GM19452 (cell line): ENCODE measurements at regions not wholly inside any gene's neighbourhood (a gene's known extent, or its start where the extent isn't known, plus 50 kb on each side); places are given as distances from the start of the nearest gene placed in this dataset.

ENCODE experiments used
- ATAC-seq: cut with Tn5 transposase; IDR thresholded peaks from one replicate; pipeline ENCODE4 v1.9.1; 2021; ENCODE audit not compliant: unreplicated experiment

DNA sequence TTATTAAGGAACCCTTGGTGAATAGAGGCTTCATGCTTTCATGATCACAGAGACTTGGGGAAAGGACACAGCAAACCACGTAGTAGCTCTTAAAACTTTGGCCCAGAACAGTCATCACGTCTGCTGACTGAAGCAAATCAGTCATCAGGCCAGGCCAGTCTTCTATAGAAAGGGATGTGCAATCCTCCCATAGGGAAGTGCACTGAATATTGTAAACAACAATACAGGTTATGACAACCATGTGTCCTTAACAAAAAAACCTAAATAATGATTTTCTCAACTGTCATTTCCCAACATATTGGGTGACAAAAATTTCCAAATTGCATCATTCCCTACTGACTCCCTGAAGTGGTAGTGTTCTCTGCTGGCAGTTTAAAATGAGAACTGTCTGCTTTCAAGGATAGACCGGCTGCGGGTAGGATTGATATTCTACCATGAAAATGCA is 388.2 kb upstream of the CITED2 start:
- no peak for ATAC-seq

DNA sequence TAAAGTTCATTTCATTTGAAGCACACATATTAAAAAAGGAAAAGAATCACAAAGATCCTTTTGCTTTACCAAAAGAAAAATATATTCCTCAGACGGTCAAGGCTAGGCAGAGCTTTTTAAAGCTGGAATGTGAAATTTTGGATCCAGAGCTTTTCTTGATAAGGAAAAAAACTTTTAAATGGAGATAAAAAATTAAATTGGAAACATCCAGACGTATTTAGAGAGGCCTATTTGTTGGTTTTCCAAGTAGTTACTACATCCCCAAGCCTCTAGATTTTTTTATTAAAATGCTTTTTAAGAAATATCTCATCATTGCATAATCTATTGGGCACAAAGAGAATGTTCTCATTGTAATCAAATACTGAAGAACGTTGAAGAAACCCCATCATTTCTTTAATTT is 385.7 kb upstream of the CITED2 start:
- no peak for ATAC-seq

DNA sequence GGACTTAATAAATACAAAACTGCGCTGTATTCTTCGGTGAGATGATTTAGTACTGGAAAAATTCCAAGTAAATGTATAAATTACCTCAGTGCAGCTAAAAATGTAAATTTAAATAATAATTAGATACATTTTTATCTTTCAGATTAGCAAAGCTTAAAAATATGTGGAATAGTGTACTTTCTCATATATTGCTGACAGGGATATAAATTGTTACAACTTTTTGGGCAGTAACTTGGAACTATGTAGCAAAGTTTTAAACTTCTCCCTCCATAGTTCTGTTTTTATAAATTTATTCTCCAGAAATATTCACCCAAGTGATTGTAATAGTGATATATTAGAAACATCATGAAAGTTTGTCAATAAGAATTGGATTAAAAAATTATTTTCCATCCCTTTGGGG is 384.6 kb upstream of the CITED2 start:
- ATAC-seq, result no peak

DNA sequence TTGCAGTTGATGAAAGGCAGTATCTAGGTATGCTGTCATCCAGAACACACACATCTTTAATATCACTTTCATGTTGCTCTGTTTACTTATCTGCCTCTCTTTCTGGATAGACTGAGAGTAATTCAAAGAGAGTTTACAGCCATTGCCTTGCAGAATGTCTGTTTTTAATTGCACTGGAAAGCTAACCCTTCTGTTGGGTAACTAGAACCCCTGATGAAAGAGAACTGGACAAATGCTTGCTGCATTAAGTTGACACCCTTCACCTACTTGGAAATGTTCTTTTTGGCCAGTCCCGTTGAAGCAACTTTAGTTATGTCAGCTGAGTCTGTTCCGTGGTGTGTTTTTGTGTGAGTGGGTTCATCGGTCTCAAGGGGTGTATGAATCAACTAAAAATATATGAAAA is 383.8 kb upstream of the CITED2 start:
- ATAC-seq, result no peak

DNA sequence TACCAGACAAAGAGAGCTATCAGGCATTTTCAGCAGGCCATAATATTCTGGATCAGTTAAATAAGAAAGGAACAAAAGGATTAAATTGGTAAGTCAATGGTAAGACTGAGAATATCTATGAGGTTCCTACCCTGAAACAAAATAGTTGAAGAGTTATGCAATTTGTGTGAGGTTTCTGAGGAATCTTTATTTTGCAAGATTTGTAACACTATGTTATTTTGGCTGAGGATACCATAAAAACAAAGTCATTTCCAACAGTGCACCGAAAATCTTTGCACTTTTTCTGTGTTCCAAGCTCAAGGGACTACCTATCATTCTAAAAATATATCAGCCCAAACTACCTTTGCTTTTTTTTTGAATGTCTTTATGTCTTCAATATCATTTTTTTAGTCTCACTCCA is 383.3 kb upstream of the CITED2 start:
- ATAC-seq, result no peak

DNA sequence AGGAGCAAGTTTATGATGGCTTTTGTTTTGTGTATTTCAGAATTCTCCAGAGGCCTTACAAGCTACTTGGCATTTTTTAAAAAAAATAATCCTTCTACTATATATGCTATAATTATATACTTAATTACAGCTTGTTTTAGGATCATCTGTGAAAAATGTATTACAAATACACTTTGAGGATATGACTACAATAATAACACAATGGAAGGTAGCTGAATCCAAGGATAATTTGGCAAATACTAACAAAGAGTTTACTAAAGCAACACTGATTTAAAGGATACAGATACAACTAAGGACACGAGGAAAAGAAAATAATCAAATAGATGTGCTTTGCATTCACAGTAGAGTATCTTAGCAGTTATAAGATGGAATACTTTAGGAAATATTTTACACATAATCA is 381.9 kb upstream of the CITED2 start:
- no peak for ATAC-seq

DNA sequence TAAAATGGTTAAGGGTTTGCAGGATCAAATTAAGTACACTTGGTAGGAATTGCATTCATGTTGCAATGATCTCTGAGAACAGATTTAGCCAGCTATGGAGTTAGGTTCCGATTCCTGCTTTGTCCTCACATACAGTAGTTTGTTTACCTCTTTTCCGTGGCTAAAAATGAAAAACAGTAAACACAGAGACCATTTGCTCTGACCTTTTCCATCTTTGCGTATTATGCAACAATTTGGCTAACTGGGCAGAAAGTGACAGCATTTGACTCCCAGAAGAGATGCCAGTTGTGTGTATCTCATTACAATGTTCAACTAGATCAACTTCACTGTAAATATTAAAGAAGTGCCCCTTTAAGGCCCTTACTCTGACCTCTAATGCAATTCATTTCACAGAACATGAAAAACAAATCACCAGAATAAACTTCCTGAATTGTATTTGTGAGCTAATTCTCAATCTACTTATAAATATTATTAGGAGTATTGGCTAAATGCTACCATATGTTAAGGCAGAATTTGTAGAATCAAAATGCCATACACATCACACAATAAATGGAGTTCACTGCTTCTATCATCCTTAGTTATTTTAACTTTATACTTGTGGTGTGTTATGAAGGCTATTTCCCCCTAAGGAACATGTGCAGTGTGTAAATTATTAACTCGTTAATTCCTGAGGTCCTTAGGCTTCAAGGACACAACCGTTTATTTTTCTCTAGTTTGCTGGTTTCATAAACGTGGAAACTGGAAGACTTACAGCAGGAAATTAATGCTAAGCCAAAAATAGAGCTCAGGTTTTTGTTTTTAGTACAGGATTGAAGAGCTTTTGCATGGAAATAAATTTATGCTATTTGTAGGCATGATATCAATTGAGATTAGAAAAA is 380.7 kb upstream of the CITED2 start:
- no peak for ATAC-seq

DNA sequence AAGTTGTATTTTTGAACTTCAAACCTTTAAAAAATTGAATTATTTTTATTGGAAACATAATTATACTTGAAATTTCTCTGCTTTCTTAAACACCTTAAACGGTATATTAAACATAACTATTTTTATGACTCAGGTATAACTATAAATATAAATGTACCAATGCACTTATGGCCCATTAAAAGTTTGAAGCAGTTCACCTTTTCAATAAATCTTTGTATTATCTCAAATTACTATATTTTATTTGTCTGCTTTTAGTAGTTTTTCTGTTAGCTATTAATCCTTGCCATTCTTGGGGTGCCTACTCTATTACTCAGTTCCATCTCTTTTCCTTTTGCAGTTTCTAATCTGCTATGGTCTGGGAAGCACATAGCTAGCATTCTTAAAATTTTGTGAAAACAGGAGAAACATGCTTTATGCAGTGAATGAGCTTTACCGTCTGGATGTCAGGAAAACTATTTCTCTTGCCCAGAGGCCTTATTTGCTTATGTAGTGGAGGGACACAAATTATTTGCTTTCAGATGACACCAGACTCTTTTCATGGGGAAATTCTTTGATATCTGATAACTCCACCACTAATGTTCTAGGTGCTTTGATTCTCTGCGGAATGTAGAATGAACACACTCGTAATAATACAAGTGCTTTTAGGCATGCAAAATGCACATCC is 378.9 kb upstream of the CITED2 start:
- ATAC-seq, result no peak

DNA sequence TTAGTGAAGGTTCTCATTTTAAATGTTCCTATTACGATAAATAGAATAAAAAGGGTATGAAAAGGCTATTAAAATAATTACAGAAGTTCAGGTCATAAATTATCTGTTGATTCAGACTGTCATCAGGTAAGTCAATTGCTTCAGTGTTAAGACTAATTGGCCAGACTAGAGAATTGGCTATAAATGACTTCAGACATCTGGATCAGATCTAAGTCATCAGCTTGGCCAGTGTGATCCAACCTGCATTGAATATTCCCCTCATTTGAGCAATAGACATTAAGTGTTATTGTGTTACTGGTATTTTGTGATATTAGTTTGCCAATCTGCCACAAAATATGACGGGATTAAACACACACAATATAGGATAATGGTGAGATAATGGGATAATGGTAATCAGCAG is 377.6 kb upstream of the CITED2 start:
- no peak for ATAC-seq

DNA sequence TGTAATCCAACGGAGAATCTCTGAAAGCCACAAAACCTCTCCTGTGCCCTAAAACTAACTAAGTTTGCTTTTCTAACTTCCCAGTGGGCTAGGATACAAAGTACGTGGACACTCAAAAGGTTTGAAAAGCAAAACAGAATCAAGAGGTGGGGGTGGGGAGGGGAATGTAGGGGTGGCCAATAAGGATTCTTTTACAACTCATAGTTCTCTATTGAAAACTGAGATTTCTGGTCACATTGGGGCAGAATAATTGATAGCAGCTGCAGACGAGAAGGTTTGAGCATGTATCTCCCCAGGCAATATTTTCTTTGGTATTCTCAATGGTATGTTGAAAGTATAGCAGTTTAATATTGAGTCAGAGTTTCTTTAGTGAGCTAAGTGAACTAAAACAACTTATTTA is 376.7 kb upstream of the CITED2 start:
- ATAC-seq, result no peak

DNA sequence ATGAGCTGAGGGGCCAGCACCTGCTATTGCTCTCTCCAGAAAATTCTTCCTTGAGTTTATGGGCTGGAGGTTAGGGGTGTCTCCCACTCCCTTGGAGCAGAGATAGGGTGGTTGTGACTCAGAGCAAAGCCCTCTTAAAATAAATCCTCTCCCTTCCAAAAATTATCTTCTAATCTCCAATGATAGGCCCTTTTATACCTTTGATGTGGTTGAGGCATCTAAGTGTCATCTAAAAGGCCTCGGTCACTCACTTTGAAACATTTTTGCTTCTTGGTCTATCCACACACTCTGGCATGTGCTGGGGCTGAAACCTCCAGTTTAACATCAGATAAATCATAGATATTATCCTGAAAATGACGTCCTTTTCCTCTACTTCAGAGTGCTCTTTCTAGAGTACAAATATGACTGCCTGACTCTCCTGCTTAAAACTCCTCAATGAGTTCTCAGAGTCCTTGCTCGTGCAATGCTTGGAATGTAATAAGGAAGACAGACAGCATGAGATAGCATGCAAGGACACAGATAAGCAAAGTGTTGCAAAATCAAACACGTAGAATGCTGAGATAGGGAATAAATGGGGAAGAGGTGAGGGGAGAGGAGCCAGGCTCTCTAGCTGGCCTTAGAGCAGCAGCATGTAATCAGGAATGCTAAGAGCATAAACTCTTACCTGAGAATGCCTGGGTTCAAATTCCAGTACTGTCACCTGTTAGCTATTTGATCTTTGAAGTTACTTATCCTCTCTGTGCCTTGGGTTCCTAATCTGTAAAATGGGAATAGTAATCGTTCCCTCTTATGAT is 374.1 kb upstream of the CITED2 start:
- ATAC-seq, result no peak

DNA sequence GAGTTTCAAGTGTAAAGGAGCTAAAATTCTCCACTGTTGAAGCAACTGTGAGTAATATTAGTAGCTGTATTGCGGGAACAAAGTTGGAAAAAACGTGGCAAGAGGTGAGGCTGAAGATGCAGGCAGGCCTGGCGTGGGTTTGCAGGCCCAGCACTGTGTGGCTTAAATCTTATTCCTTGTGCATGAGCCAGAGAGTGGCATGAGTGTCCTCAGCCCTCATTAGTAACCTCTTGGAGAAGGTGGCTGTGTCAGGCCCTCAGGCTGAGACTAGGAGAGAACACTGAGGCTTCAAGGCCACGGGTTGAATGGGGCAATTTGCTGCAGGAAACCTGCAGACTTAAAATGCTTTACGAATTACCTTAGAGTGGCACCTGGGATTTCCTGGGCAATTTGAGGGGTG is 372.7 kb upstream of the CITED2 start:
- ATAC-seq, result no peak

DNA sequence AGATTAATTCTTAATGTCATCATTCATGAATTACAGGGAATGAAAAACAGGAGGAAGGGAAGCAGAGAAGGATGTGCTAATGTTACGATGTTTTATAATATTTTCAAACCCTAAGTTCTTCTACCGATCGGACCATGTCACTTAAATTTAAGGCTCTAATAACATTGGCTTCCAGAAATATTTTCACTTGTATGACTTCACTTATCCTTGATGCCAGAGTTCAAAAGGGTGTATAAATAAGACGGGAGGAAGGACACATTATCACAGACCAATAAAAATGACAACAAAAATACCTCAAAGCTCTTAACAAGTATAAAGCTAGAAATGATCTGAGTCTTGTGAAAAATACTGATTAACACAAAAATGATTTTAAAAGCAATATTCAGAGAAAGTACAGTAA is 370.4 kb upstream of the CITED2 start:
- ATAC-seq, result no peak

DNA sequence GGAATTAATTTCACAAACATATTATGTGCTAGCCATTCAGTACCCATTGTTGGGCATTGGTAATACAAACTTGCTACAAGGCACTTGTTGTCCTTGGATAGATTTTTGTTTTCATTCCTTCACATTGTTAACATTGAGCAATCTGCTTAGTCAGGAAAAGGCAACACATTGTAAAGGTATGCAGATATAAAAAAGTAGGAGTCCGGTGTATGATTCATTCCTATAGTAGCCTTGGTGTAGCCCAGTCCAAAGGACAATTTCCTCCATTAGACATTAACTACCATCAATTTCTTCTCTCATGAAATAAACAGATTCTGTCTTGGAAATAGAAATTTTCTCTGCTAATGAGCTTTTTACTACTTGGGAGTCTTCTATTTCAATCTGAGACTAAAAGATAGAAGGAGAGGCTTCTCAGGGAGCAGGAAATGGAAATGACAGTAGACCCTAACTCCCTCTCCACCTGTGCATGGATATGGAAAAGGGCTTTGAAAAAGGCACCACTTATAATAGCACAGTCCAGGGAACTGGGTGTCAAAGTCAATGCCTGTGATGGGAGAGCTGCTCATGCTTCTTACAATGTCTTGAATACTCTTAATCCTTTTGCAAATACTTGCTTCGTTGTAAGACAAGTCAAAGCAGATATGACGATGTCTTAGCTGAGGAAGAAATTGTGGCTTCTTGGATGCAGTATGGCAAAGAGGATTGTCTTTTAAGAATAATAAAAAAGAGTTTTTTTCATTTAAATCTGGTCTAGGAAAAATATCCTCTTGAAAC is 369.4 kb upstream of the CITED2 start:
- no peak for ATAC-seq

DNA sequence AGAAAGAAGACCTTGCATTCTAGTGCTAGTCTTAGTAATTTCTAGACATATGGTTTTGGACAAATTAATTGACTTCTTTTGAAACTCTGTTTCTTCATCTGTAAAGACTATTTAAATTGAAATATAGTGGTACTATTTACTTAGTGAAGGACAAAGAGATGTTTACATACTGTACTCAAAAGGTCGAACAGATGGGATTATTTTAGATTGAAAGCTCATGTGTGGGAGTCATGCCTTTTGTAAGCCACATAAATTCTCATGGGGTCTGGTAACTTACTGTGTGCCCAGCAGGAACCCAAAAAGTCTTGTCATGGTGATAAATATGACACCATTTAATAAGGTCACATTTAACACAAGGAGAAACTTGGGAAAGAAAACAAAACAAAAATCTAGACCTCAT is 368.2 kb upstream of the CITED2 start:
- ATAC-seq, result no peak

DNA sequence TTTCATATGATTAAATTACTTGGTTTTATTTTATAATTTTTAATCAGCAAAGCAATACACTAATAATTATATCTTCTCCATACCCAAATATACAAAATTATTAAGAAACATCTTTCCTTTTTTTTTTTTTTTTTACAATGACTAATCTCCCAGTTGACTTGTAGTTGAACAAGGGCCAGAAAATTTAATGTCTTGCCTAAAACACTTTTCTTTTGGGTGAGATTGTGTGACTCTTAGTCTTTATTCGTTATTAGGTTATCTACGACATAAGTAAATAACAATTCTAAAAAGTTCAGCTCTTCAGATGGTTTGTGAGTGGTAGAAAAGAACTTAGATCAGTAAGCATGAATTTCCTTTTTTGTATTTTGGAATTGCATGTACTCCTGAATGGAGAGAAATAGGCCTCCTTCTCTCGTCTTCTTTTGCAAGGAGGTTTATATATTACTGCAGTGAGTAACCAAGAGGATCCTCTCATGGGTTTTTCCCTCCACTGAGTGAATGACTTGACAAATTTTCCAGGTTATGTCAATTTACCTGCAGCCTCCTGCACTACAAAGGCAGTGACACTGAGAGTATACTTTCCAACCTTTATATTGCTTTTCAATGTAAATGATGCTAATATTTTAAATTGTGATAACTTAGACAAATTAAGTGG is 364.5 kb upstream of the CITED2 start:
- no peak for ATAC-seq

DNA sequence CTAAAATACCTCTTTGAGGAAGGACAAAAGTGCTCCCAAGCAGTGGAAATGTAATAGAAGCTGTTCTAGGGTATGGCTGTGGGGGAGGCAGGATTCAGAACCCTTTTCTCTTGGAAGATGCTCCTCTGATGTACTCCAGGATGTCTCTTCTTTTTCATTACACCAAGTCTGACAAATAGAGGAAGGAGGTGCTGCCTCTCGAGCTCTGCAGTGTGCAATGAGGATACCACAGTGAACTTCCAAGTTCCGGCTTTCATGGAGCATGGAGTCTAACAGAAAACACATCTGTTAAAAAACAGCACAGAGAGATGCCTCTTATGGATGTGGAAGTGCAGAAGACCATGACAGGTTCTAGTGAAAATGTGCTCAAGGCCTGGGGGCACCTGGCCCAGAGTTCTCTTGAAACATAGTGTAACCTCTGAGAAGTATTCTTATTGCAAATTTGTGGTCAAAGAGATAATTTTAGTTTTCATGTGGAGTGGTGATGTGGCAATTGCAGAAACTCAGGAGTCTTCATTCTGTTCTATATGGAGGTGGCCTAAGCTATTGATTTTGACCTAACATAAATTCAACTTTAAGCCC is 362.0 kb upstream of the CITED2 start:
- ATAC-seq, result no peak

DNA sequence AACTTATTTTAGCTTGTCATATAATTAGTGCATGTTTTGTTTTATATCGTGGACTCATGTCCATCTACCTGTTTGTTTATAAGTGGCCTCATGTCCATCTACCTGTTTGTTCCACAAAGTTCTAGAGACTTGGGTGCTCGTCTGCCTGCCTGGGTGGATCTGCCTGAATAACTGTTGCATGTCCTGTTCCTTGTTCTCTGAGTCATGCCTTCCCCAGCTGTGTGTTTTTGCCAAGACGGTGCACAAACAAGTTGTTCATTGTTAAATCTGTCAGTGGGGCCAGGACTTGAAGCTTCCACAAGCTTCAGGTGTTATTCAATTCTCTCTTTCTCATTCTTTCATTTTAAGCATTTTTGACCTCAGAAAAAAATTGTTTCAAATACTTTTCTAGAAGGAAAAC is 358.0 kb upstream of the CITED2 start:
- ATAC-seq, result no peak

DNA sequence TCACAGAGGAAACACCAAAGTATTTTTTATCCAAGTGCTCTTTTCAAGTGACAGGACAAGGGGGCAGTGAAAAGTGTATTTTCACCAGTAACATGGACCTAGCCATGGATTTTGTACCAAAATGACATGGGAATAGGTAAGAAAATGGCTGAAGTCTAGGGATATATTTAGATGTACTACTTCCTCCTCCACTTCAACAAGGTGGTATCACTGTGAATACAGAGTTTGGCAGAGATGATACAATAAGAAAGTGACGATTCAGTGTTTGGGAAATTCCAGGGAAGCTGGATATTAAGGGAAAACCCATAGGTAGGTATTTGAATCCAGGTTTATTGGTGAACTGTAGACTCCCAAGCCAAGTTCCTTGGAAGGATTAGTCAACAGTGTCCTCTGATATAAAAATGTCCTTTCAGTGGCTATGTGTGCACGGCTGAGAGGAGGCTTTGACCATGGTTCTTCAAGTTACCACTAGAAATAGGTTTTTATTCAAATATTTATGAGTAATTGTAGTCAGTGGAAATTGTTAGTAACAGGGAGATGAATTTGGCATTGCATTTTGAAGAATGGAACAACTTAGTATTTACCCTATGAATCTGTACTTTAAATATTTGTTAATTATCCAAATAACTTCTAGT is 356.0 kb upstream of the CITED2 start:
- no peak for ATAC-seq
